ENCODE measurements at regions not wholly inside any gene's neighbourhood (a gene's known extent, or its start where the extent isn't known, plus 50 kb on each side); places are given as distances from the start of the nearest gene placed in this dataset.

DNA sequence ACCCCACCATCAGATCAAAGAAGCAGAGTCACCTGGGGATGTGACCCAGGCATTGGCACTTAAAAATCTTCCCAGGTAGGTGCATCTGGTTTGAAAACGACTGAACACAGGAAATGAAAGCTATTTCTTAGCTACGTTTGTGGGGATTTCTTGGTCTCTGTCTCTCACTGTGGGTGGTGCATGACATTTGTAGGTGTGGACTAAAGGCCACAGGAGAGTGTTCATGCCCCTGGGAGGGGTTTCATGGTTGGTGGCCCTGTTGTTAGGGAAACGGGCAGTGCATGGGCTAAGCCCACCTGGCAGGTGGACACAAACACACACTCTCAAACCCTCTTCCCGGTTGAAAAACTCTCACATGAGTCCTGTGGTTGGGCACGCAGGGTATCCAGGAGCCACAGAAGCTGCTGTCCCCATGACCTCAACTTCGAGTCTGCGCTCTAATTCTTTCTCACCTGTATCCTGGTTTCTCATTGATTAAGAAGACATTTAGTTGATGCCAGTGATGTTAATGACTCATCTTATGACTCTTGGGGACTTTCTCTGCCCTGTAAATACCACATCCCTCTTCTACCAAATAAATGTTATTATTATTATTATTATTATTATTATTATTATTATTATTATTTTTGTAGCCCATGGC lies 119.4 kb downstream of the MRPS6 start:
- TF ChIP-seq EP300 (IDR thresholded peaks at IDR 0.05): no peak
- TF ChIP-seq POLR2A (IDR thresholded peaks at IDR 0.05): no peak
- no peak for TF ChIP-seq POLR2AphosphoS5 (IDR thresholded peaks at IDR 0.05)
- TF ChIP-seq, protein P1, sequence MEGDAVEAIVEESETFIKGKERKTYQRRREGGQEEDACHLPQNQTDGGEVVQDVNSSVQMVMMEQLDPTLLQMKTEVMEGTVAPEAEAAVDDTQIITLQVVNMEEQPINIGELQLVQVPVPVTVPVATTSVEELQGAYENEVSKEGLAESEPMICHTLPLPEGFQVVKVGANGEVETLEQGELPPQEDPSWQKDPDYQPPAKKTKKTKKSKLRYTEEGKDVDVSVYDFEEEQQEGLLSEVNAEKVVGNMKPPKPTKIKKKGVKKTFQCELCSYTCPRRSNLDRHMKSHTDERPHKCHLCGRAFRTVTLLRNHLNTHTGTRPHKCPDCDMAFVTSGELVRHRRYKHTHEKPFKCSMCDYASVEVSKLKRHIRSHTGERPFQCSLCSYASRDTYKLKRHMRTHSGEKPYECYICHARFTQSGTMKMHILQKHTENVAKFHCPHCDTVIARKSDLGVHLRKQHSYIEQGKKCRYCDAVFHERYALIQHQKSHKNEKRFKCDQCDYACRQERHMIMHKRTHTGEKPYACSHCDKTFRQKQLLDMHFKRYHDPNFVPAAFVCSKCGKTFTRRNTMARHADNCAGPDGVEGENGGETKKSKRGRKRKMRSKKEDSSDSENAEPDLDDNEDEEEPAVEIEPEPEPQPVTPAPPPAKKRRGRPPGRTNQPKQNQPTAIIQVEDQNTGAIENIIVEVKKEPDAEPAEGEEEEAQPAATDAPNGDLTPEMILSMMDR (IDR thresholded peaks at IDR 0.05): no peak
- H3K4me1 ChIP-seq: peaks cover under 1% of the 10 kb centered on the region
- H3K4me3 ChIP-seq: no peak overlapping the region
- no peaks in the 10 kb centered on the region for H3K36me3 ChIP-seq
- H3K9me3 ChIP-seq: no peaks in the 10 kb centered on the region
- no peak for DNase-seq (ENCODE audit: low spot score in 2 of 2)
- no peaks in the 10 kb centered on the region for H3K27me3 ChIP-seq
- no peak overlapping the region for H3K27ac ChIP-seq
- 88% methylated on average over 7 of the region's 7 CpGs for WGBS

DNA sequence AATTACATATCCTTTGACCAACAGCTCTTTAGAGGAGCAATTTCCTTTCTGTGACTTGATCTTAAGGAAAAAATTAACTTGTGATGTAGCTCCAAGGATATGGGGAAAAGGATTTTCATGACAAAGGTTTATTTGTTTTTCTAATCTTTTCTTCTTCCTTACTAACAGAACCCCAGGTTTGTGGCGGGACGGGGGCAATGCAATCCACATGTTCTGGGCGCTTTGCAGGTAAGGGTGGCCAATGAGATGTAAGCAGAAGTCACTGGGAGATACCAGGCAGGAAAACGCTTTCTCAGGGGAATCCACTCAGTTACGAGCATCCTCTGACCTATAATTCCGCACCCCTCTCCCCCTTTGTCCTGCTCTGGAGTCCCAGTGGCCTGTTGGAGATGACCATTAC lies 122.0 kb downstream of the MRPS6 start:
- no peaks in the 10 kb centered on the region for H3K4me1 ChIP-seq
- no peak for DNase-seq (ENCODE audit: low spot score in 2 of 2)
- 93% methylated on average over 6 of the region's 6 CpGs for WGBS
- no peaks in the 10 kb centered on the region for H3K27me3 ChIP-seq
- no peak for TF ChIP-seq POLR2AphosphoS5 (IDR thresholded peaks at IDR 0.05)
- no peak for TF ChIP-seq POLR2A (IDR thresholded peaks at IDR 0.05)
- TF ChIP-seq EP300 (IDR thresholded peaks at IDR 0.05): no peak
- TF ChIP-seq, protein P1 (IDR thresholded peaks at IDR 0.05): no peak
- no peak overlapping the region for H3K4me3 ChIP-seq
- H3K9me3 ChIP-seq: no peaks in the 10 kb centered on the region
- H3K27ac ChIP-seq: no peak overlapping the region
- H3K36me3 ChIP-seq: no peaks in the 10 kb centered on the region

DNA sequence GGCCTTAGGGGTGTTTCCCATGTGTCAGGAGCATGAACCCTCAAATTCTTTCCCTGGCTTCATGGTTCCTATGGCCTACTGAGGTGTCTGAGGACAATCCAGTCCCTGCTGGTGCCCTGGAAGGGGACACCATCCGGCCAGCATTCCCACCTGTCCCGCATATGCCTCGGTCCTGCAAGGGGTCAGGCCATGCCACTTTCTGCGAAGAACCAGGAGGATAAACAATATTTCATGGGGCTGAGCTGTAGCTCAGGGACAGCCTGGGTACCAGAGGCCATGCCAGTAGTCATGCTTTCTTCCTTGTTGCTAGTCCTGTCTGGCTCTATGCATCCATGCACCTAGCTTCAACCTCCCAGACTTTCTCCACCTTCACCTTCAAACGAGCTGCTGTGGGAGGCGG lies 123.6 kb downstream of the MRPS6 start:
- Histone ChIP-seq H3K27me3 (no peaks in the 10 kb centered on the region), H3K9me3 (no peaks in the 10 kb centered on the region), H3K4me1 (peaks cover 6% of the 10 kb centered on the region), H3K36me3 (no peaks in the 10 kb centered on the region), H3K27ac (no peak overlapping the region), H3K4me3 (no peak overlapping the region)
- 96% methylated on average over 6 of the region's 6 CpGs for WGBS
- TF ChIP-seq POLR2A (IDR thresholded peaks at IDR 0.05) (no peak), POLR2AphosphoS5 (IDR thresholded peaks at IDR 0.05) (no peak), EP300 (IDR thresholded peaks at IDR 0.05) (no peak)
- TF ChIP-seq, protein P1 (IDR thresholded peaks at IDR 0.05): no peak
- no peak for DNase-seq (ENCODE audit: low spot score in 2 of 2)

DNA sequence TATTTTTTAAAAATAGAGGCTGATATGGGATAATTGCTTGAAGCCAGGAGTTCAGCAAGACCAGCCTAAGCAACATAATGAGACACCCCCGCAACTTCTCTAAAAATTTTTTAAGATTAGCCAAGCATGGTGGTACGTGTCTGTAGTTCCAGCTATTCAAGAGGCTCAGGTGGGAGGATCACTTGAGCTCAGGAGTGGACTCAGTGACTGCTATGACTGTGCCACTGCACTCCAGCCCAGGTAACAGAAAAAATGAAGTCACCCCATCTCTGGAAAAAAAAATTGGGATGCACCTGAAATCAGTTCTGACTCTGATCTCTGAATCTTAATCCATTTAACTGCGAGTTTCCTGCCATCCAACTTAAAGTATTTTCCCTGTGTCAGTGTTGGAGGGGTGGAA lies 124.2 kb downstream of the MRPS6 start:
- H3K4me3 ChIP-seq: no peak overlapping the region
- no peaks in the 10 kb centered on the region for H3K9me3 ChIP-seq
- no peaks in the 10 kb centered on the region for H3K36me3 ChIP-seq
- H3K27ac ChIP-seq: no peak overlapping the region
- peaks cover 10% of the 10 kb centered on the region for H3K4me1 ChIP-seq
- TF ChIP-seq, protein P1 (IDR thresholded peaks at IDR 0.05): no peak
- TF ChIP-seq POLR2AphosphoS5 (IDR thresholded peaks at IDR 0.05) (no peak), POLR2A (IDR thresholded peaks at IDR 0.05) (no peak), EP300 (IDR thresholded peaks at IDR 0.05) (no peak)
- 100% methylated on average over 3 of the region's 3 CpGs for WGBS
- H3K27me3 ChIP-seq: no peaks in the 10 kb centered on the region
- no peak for DNase-seq (ENCODE audit: low spot score in 2 of 2)

DNA sequence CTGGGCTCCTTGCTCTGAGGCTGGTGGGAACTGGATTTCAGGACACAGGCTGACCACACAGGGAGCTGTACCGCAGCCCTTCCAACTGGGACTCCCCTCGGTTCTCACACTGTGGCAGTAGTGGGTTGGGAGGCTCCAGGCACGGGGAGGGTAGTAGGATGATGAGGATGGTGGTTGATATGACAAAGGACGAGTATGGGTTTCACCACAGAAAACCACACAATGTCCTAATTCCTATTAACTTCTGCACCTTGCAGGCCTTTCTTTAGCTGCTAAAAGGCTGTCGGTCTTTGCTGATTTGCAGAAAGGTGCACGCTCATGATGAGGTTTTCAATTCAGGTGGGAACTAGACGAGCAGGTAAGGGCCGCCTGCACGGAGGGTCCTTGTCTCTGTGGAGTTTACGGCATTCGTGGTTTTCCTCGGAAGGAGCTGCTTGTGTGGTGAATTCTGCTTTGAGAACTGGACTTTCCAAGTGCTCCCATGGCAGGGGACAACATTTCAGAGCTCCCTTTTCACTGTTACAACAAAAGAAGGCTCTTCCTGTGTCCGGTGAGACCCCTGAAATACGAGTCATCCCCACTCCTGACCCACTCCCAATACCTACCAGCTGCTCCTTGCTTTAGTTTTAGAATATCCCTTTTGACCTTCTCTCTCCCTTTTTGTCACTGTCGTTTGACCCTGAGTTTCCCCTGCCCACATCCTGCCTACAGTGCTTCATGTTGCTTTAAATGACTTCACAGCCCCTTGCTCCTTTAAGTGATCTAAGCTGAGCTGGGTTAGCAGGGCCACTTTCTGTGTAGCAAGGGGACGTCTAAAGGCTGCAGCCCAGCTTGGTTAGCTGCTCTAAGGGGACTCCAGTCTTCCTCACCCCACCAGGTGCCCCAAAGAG lies 125.1 kb downstream of the MRPS6 start:
- Histone ChIP-seq H3K4me1 (peaks cover 11% of the 10 kb centered on the region), H3K4me3 (no peak overlapping the region), H3K9me3 (no peaks in the 10 kb centered on the region), H3K27me3 (no peaks in the 10 kb centered on the region), H3K27ac (no peak overlapping the region), H3K36me3 (no peaks in the 10 kb centered on the region)
- DNase-seq (ENCODE audit: low spot score in 2 of 2): no peak
- TF ChIP-seq, protein P1 (IDR thresholded peaks at IDR 0.05): no peak
- TF ChIP-seq POLR2AphosphoS5 (IDR thresholded peaks at IDR 0.05) (no peak), POLR2A (IDR thresholded peaks at IDR 0.05) (no peak), EP300 (IDR thresholded peaks at IDR 0.05) (no peak)
- 77% methylated on average over 16 of the region's 16 CpGs for WGBS
